GM21825 (cell line): ENCODE measurements at regions not wholly inside any gene's neighbourhood (a gene's known extent, or its start where the extent isn't known, plus 50 kb on each side); places are given as distances from the start of the nearest gene placed in this dataset.

ENCODE experiments used
- ATAC-seq: cut with Tn5 transposase; IDR thresholded peaks from one replicate; pipeline ENCODE4 v1.9.1; 2021; ENCODE audit warnings: mild to moderate bottlenecking, moderate library complexity; ENCODE audit not compliant: unreplicated experiment

DNA sequence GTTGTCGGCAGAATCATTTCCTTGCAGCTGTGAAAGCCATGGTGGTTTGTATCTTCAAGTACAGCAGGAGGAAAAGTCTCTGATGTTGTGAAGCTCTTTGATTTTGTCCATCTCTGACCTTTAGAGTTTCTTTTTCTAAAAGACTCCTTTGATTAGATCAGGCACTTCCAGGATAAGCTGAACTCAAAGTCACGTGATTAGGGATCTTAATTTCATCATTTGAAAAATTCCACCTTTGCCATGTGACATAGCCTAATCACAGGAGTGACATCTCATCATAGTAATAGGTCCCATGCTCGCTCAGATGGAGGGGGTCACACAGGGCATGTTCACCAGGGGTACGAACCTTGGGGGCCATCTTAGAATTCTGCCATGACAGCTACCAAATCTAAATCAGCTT lies 441.5 kb upstream of the CDH4 start:
- no peak for ATAC-seq

DNA sequence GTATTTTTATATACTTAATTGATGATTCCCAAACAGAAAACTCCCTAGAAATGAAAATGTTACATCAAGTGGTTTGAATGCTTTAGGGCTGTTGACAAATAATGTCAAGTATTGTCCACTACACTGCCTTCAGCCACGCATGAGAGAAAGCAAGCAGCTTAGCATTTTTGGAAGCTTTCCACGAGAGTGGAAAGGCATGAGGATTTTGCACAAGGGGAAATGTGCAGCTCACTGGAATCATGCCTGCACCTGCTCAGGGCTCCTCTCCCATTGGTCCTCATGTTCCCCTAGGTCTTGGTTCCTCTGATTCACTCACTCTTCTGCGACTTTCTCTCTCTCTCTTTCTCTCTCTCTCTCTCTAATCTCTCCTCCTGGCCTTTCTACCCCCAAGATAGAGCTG lies 439.5 kb upstream of the CDH4 start:
- no peak for ATAC-seq

GRCh38 chr20:60813066-60813465 lies 439.0 kb upstream of the CDH4 start:
- ATAC-seq: no peak

GRCh38 chr20:60815656-60816055 lies 436.4 kb upstream of the CDH4 start:
- ATAC-seq: no peak

GRCh38 chr20:60816901-60817300 lies 435.2 kb upstream of the CDH4 start:
- no peak for ATAC-seq

- no peak for ATAC-seq
Measured at GRCh38 chr20:60817891-60818290, 434.2 kb upstream of the CDH4 start.

- no peak for ATAC-seq
Measured at GRCh38 chr20:60819511-60819910, 432.6 kb upstream of the CDH4 start.

GRCh38 chr20:60820149-60820548 lies 431.9 kb upstream of the CDH4 start:
- ATAC-seq: no peak

DNA sequence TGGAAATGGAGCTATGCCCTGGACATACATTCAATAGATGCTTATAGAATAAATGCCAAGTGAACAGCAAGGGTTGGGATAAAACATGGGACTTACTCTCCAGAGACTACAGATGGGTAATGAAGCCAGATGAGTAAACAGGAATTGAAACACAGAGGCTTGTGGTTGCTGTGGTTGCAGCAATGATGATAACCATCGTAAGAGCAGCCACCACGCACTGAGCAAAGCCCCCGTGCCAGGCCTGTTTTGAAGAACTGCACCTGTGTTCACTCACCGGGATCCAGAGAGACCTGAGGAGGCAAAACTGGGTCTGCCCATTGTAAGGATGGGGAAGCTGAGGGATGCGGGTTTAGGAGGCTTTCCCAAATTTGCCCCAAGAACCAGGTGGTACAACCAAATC lies 431.1 kb upstream of the CDH4 start:
- no peak for ATAC-seq

DNA sequence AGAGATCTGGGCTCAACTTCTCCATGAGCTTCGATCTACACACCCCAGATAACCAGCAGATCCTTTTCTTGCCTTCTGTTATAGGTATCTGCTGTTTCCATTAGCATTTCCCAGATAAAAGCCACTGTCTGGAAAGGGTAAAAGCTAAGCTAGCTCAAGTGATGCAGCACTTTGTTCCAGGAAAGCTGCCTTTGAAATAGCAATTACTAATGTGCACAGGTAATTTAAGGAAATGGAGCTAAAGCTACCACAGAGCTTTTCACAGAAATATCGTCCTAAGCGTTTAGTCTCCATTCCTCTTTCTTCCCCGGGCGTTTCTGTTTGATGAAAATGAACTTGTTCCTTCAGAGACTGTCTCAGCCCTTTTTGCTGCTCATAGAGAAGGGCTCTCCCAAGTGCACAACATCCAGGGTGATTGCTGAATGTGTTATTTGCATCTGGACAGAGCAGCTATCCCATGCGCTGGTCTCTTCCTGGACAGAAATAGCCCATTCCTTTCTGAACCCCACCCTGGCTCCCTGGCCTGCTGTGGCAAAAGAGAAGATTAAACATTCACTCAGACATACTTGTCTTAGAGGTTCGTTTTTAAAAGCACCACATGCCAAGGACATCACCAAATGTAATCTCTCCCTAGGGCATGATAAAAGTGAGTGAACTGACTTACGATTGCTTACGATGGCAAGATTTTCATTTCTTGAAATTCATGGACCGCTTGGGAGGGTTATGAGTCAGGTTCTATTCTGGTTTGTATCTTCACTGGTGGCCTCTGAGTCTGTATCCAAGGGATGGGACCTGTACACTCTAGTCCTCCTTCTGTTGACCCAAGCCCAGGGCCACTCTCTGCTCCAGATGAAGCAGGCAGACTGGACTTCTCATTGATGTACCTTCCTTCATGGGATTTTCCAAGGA lies 429.1 kb upstream of the CDH4 start:
- ATAC-seq: no peak

- no peak for ATAC-seq
Measured at GRCh38 chr20:60835876-60836275, 416.2 kb upstream of the CDH4 start.

- no peak for ATAC-seq
Measured at GRCh38 chr20:60837173-60837770, 414.8 kb upstream of the CDH4 start.

DNA sequence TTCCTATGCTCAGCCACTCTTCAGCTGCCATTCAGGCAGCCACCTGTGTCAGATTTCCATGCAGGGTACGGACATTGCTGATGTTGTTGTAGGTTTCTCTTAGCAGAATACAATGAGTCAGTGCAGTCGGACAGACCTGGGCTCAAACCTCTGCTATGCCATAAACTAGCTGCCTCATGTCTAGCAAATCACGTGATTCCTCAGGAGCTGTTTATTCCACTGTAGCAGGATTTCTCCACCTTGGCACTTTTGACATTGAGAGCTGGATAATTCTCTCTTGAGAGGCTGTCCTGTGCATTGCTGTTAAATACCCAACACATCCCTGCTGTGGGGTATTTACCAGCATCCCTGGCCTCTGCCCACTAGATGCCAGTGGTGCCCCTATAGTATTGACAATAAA lies 413.8 kb upstream of the CDH4 start:
- no peak for ATAC-seq

DNA sequence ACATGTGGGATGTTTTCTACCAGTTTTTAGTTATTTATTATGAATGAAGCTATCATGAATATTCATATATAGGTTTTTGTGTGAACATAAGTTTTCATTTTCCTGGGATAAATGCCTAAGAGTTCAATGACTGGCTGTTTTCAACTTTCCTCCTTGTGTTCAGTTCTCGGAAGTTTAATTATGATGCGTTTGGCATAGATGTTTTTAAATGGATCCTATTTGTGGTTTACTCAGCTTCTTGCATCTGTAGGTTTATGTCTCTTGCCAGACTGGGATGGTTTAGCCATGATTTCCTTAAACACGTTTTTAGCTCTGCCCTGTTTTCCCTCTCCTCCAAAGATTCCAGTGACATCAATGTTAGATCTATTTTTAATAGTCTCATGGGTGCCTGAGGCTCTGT lies 411.1 kb upstream of the CDH4 start:
- no peak for ATAC-seq

GRCh38 chr20:60845146-60845545 lies 406.9 kb upstream of the CDH4 start:
- no peak for ATAC-seq

DNA sequence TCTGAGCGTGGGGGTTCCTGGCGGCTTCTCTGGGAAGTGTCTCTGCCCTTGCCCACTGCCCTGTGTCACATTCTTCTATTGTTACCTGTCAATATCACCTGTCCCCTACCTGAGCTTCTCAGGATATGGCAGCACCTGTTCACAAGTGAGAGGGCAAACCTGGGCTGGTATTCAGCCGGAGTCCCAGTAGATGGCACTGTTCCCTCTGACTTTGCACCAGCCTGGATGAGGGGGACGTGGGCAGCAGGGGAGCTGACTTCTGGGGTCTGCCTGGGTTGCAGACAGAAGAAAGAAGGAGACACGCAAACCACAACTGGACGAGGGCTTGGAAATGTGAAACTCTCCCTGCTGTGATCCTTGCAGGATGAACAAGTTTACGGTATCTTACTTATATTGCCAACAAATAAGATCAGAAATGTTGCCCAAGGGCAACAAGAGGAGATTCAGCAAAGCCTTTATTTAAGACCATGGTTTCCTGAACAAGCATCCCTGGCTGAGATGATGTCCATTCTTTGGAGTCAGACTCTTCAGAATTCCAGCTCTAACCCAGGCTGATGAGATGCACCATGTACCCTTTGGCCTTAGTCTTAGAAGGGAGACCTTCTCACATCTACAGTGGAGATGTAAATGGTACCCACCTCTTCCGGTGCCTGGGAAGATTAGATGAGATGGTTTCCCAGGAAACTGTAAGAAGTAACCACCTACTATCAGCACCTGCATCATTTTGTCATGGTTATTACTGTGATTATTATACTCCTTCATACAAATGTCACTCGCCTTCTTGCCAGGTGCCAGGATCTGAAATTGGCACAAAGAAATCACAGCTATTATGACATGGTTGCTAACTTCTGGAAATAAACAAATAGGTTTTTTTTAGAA lies 400.0 kb upstream of the CDH4 start:
- no peak for ATAC-seq

- no peak for ATAC-seq
Measured at GRCh38 chr20:60857708-60858107, 394.4 kb upstream of the CDH4 start.

DNA sequence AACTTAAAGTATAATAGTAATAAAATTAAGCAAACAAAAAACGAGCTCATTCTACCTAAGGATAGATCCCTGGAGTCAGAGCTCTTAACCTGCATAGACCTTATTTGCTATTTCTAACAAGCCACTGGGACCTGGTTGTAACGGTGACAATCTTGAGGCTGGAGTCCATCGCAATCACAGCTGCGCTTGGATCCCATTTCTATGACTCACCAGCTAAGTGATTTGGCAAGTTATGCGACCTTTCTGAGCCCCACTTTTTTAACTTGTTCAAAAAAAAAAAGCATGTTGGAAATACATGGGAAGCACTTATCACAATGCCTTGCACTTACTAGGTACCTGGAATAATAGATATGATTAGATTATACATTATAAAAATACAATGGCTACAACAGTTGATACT lies 389.5 kb upstream of the CDH4 start:
- no peak for ATAC-seq

DNA sequence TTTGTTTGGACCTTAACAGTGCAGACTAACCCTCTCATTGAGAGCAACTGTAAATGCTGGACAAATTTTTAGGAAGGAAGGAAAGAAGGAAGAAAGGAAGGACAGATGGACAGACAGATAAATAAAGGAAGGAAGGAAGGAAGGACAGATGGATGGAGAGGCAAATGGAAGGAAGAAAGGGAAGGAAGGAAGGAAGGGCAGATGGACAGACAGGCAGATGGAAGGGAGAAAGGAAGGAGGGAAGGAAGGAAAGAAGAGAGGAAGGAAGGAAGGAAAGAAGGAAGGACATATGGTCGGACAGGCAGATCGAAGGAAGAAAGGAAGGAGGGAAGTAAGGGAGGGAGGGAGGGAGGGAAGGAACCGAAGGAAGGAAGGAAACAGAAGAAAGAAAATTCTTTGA lies 388.5 kb upstream of the CDH4 start:
- no peak for ATAC-seq

DNA sequence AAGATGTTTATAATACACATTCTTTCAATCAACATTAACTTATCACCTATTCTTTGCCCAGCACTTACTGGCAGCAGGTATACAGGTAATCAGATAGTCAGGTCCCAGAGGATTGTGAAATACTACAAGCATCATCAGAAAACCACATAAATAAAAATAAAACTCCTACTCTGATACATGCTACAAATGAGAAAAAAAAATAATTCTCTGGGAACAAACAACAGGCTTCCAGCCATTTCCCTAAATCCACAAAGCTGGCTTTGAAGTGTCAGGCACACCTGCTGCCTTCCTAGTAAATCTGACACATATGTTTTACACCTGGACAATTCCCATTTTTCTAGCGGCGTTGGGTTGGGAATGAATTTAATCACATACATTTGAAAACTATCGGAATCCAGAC lies 384.5 kb upstream of the CDH4 start:
- ATAC-seq: no peak

- no peak for ATAC-seq
Measured at GRCh38 chr20:60868316-60868891, 383.7 kb upstream of the CDH4 start.
